Superior temporal gyrus (tissue), 1 donor: ENCODE measurements at regions not wholly inside any gene's neighbourhood (a gene's known extent, or its start where the extent isn't known, plus 50 kb on each side); places are given as distances from the start of the nearest gene placed in this dataset.
A peak's percentile ranks its signal among the peaks of the same experiment; 100 is the strongest.
"Not testable (repeated sequence)": the region's sequence is repeated elsewhere in the genome, so short reads cannot be mapped to it uniquely, and the experiment has no call there.

Source experiments
- DNase-seq: peaks from one replicate; pipeline ENCODE4 v3.0.0-alpha.2; 2016; ENCODE audit errors: extremely low spot score

- no peak for DNase-seq
Observed at GRCh38 chr21:22278366-22278765, 1280.2 kb downstream of the NCAM2 start.

GRCh38 chr21:22280851-22281250 is 1282.6 kb downstream of the NCAM2 start:
- no peak for DNase-seq

- DNase-seq = no peak
Observed at GRCh38 chr21:22288885-22289499, 1290.8 kb downstream of the NCAM2 start.

- no peak for DNase-seq
Observed at GRCh38 chr21:22292144-22292543, 1293.9 kb downstream of the NCAM2 start.

- no peak for DNase-seq
Observed at GRCh38 chr21:22297575-22297974, 1299.4 kb downstream of the NCAM2 start.

GRCh38 chr21:22311741-22312462 is 1313.7 kb downstream of the NCAM2 start:
- no peak for DNase-seq

- no peak for DNase-seq
Observed at GRCh38 chr21:22314963-22315362, 1316.8 kb downstream of the NCAM2 start.

GRCh38 chr21:22319435-22319834 is 1321.2 kb downstream of the NCAM2 start:
- DNase-seq = no peak

GRCh38 chr21:22342889-22343288 is 1344.7 kb downstream of the NCAM2 start:
- peak; percentile 25 for DNase-seq

- DNase-seq = no peak
Observed at GRCh38 chr21:22343303-22343702, 1345.1 kb downstream of the NCAM2 start.

GRCh38 chr21:22343721-22344120 is 1345.5 kb downstream of the NCAM2 start:
- DNase-seq = peak; percentile 22

- DNase-seq = no peak
Observed at GRCh38 chr21:22345624-22346023, 1347.4 kb downstream of the NCAM2 start.

GRCh38 chr21:22346576-22346975 is 1348.4 kb downstream of the NCAM2 start:
- no peak for DNase-seq

GRCh38 chr21:22351076-22351475 is 1352.9 kb downstream of the NCAM2 start:
- no peak for DNase-seq

- DNase-seq = no peak
Observed at GRCh38 chr21:22352088-22352487, 1353.9 kb downstream of the NCAM2 start.

- DNase-seq = no peak
Observed at GRCh38 chr21:22355949-22356348, 1357.7 kb downstream of the NCAM2 start.

GRCh38 chr21:22356663-22357062 is 1358.5 kb downstream of the NCAM2 start:
- no peak for DNase-seq

GRCh38 chr21:22359599-22359998 is 1361.4 kb downstream of the NCAM2 start:
- DNase-seq = not testable (repeated sequence)

- DNase-seq = no peak
Observed at GRCh38 chr21:22363504-22363903, 1365.3 kb downstream of the NCAM2 start.

GRCh38 chr21:22364163-22364562 is 1366.0 kb downstream of the NCAM2 start:
- no peak for DNase-seq

GRCh38 chr21:22374218-22374969 is 1376.2 kb downstream of the NCAM2 start:
- DNase-seq = no peak

- DNase-seq = not testable (repeated sequence)
Observed at GRCh38 chr21:22377795-22378194, 1379.6 kb downstream of the NCAM2 start.

- DNase-seq = no peak
Observed at GRCh38 chr21:22393324-22393723, 1395.1 kb downstream of the NCAM2 start.
